UCSD-AML1 (cell line): ENCODE measurements at regions not wholly inside any gene's neighbourhood (a gene's known extent, or its start where the extent isn't known, plus 50 kb on each side); places are given as distances from the start of the nearest gene placed in this dataset.

ENCODE experiments used
- DNase-seq: peaks from one replicate; lab custom pipeline; 2025; ENCODE audit not compliant: unreplicated experiment; lab: John Stamatoyannopoulos, UW

GRCh38 chr2:217691920-217692666 is 310.7 kb downstream of the TNS1 start:
- no peak for DNase-seq

DNA sequence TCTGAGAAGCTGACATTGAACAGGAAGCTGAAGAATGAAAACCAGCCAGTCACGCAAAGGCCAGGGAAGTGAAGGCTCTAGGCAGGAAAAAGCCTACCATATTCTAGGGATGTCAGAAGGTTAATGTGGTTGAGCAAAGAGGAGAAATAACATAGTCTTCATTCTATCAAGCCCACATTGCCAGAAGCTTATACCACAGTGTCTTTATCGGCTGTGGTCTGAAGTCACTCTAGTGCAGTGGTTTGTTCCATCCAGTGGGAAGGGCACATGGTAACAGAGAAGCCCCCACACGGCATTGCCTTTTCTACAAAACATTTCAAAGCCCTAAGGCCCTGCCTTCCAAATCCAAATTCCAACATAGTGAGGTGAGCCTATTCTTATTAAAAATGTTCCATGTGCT is 311.3 kb downstream of the TNS1 start:
- DNase-seq: no peak

DNA sequence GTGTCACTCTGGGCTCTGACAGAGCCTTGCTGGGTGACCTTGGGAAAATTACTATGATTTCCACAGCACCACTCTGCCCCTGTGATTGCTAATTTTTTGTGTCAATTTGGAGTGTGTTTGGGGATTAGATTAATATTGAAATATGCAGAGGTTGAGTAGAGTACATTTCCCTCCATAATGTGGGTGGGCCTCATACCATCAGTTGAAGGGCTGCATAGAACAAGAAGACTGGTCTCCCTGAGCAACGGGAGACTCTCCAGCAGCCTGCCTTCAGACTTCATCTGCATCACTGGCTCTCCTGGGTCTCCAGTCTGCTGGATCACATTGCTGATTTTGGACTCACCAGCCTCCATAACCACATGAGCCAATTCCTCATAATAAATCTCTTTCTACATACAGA is 313.7 kb downstream of the TNS1 start:
- DNase-seq: no peak

DNA sequence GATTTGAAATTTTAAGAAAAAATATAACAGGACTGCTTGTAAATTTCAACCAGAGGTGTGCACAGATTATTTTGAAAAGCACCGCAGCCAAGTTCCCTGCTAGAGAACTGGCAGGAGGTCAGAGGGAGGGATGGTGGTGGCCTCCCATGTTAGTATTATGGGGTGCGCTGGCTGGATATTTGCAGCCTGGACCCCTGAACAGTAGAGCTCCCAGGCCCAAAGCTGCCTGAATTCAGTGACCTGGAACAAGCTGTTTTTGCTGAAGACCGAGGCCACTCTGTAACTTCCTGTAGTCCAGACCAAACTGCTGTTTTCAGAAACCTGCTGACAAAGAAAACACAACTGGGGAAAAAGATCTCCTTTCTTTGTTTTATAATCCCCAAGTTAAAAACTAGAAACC is 314.3 kb downstream of the TNS1 start:
- DNase-seq: no peak

DNA sequence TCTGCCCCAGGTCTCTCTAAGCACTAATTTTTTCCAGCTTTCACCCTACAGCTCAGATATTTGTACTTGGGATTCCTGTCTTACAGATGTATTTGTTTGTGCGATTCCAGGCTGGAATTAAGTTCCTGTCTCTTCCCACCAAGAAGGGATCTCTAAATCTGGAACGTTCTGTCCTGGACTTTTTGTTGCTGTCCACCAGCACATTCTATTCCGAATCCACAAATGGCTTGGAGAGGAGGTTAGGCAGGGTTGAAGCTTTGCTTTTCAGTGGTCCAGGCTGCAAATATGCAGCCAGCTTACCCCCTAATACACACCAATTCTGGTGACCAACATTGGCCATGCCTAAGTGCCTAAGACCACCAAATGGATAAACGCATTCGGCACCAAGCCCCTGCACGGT is 315.0 kb downstream of the TNS1 start:
- DNase-seq: no peak

DNA sequence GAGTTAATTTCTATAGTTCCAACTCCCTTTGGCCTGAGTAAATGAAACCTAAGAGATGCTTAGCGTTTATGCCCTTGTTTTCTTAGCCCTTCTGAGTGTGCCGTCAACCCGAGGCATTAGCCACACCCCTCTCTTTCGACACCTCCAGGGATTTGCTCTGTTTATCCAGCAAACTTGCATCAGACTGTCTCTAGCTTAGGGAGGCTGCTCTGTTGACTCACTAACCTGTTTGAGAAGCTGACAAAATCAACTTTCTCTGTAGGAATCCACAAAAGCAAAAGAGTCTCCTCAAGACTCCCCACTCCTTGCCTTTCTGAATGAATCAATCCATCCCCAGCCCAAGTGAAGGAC is 317.6 kb downstream of the TNS1 start:
- no peak for DNase-seq

DNA sequence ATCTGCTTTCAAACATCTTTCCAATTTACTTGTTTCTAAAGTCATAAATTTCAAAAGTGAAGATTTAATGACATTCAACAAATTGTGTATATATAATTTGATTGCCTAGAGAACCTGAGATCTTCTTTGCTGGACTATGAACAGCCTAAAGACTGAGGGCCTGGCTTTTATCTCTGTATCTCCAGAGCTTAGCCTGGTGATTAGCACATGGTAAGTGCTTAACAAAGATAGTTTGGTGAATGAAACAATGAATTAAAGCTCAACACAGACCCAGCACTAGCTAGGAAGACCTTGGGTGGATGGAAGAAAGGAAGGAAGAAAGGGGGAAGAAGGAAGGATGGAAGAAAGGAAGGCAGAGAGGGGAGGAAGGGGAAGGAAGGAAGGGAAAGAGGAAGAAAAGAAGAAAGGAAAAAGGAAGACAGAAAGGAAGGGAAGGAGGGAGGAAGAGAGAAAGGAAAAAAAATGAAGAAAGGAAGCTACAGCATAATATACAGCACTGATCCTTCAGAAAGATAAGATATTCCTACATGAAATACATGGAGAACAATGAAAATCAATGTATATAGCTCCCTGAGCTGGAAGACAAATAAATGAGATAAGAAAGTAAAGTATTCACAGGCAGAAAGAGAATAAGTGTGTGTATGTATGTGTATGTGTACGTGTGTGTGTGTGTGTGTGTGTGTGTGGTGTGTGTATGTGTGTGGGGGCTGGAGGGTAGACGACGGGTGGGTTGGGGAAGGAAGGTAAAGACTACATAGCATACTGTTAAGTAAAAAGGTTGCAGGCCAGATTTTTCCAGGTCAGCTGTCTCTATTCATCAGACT is 318.2 kb downstream of the TNS1 start:
- no peak for DNase-seq

DNA sequence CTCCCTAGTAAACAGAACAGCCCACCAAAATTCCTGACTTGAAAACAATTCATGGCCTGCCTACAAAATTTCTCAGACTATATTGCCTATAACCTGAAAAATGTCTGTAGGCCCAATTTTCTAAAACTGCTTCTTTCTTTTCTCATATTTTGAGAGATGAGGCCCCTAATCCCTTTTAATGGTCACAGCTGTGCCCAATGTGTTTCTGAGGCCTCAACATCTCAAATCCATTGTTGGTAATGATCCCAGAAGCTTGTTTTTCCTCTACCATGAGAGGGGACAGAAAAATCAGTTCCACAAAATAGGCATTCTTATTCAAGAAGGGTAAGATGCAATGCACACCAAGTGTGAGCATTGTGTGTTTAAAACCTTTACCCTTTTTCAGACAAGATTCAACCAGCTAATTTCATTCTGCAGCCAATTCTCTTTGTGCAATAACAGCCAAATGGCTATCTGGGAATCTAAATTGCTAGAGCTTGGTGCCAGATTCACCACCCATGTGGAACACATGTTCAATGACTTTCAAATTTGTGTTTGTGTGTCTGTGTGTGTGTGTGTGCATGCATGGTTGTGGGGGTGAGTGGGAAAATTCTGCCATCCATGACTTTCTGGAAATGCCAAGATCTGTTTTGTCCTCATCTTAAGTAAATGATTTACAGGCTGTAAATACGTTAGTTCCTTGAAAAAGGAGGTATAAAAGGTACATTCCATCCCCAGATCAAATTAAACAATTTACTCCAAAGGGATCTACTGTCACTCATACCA is 319.5 kb downstream of the TNS1 start:
- DNase-seq: no peak

- DNase-seq: no peak
These were observed 321.0 kb downstream of the TNS1 start for GRCh38 chr2:217681791-217682190.

DNA sequence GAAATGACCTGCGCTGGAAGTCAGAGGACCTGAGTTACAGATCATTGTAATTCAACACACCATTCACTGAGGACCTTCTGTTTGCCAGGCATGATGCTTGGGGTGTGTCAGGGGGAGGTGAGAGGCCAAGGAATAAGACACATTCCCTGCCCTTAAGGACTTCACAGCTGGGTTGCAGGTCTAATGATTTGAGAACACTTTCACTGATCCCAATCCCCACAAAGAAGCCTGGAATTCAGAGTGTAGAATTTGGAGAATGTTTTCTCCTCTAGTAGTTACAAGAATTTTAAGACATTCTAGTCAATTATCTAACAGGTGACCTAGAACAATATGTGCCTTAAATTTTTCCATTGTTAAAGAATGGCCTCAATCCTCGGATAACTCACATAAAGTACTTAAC is 322.4 kb downstream of the TNS1 start:
- DNase-seq: no peak

DNA sequence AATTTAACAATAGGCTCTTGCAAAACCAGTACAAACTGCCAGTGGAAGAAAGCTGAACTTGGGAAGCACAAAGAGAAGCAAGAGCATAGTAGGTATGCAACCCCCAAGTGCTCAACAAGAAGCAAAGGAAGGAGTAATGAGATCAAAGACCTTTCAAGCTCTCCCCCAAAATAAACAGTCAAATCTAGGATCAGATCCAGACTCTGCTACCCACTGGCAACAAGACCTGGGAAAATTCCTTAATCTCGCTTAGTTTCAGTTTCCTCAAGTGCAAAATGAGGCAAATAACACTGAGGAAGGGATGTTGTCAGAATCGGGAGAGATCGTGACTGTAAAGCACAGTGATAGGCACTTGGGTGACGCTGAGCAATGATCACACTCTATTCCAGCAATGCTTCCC is 329.2 kb downstream of the TNS1 start:
- no peak for DNase-seq

- DNase-seq: no peak
These were observed 330.3 kb downstream of the TNS1 start for GRCh38 chr2:217672472-217672871.

GRCh38 chr2:217671871-217672270 is 330.9 kb downstream of the TNS1 start:
- no peak for DNase-seq

GRCh38 chr2:217671075-217671474 is 331.7 kb downstream of the TNS1 start:
- no peak for DNase-seq

DNA sequence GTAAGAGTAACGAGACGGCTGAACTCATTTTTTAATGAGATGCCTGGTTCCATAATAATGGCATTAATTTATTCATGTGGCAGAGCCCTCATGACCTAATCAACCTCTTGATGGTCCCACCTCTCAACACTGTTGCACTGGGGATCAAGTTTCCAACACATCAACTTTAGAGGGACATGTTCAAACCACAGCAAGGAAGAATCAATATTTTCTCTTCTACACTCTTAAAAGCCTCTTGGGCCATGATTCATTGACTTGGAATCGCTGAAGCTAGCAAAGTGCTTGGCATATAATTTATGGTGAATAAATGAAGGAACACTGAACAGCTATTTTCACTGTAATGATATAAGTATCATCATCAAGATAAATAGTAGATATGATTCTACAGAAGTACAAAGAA is 333.0 kb downstream of the TNS1 start:
- DNase-seq: no peak

DNA sequence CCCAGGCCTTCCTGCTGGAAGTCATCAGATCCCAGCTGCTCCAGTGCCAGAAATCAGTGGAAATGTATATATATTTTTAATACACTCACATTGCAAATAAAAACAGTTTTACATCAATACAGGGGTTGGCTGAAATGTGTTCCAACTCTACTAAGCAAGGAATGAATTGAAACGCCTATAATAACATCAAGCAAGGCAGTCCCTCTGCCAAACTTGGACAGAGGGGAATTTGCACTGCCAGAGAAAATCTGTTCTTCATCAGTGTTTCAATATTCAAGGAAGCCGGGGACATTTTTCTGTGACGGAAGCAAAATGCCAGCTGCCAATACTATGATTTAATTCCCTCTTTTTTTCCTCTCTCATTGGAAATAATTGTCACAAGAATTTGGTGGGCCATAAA is 335.3 kb downstream of the TNS1 start:
- DNase-seq: no peak

DNA sequence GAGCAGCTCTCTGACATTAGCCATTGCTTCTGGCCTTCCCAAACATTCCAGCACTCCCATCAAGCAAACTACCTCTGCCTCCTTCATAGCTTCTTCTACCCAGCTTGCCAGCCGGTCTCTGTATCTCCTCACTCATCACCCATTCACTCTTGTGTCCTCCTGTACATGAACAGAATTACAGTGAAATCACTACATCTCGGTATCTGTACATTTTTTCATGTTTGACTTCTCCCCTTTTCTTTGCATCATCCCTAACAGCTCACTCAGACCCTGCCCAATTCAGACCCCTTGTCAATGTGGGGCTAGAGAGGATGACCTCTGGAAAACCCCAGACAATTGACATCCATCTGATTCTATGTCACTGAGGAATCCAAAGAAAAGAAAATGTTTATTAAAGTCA is 335.8 kb downstream of the TNS1 start:
- no peak for DNase-seq

DNA sequence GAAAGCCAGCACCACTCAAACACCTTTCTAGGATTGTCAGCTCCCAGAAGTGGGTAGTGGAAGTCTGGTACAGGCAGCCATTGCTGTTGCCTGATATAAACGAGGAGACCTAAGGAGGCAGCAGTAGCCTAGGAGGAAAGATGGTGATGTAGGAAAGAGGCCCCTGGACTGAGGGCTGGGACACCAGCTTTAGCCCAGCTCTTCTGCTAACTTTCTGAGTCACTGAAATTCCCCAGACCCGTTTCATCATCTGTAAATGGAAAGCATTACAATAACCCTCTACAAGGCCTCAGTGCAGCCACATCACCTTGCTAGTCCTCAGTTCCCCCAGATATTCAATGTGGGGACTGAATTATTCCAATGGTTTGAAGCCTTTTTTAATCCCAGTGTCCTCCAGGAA is 336.5 kb downstream of the TNS1 start:
- no peak for DNase-seq

DNA sequence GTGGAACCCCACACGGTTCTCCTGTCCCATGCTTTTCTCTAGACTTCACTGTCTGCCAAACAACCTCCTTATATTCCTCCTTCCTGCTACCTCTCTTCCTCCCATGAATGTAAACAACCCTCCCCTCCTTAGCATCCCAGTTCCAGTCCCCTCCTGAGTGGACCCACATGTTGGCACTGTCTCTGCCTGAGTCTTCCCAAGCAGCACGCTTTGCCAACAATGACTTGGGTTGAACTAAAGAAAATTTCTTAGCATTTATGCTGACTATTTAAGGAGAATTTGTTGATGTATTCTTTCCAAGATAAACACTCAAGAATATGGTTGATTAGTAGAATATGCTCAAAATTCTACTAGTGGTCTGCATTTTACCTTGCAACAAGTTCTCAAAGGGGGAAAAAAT is 338.0 kb downstream of the TNS1 start:
- no peak for DNase-seq

DNA sequence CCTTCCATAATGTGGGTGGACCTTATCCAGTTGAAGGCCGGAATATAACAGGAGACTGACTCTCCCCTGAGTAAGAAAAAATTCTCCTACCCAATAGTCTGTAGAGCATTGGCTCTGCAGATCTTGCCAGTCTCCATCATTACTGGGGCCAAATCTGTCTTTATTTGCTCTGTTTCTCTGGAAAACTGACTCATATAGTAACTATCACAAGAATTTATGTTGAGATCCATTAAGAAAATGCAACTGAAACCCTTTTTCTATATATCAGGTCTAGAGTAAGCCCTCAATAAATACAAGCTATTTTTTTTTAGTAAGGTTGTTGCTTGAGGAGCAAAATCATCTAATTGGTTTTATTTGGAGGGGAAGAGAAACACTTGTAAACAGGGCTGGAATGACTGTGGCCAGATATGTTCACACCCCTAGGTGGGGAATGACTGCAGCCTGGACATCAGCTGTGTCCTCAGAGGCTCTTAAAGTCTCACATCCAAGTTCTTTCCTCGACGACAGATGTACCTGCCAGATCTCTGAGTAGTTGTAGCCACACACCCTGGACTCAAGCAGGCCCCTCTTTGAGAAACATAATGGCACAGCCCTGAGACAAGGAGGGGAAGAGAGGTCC is 339.7 kb downstream of the TNS1 start:
- DNase-seq: no peak

DNA sequence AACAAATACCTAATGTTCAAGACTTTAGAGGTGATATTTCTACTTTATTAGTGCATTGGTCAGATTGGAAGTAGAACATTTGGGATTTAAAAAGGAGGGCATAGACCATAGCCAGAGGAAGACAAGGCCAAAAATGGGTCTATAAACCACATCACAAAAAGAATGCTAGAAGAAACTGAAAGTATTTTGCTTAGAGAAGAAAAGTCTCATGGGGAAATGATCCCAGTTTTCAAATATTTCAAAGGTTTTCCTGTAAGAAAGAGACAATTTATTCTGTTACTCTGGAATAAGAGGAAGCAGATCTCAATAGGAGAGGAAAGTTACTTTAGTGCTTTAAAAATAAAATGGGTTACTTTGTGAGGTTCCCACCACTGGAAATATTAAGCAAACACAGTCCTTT is 341.4 kb downstream of the TNS1 start:
- DNase-seq: no peak

DNA sequence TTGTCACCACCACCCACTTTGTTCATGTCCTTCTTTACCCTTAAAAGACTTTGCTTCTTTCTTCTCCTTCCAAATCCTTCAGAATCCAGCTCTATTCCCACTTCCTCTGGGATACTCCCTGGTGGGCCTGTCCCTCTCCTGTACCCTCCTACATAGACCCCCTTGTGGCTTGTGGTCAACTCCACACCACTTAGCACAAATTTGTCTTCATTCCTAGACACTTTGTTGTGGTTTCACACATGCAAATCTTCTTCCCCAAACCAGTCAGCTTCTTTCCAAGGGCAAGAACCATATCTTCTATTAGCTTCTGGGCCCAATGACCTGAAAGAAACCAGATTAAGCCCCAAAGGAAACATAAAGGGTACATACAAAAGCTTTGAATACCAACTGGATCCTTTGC is 342.4 kb downstream of the TNS1 start:
- no peak for DNase-seq
